ENCODE measurements at regions not wholly inside any gene's neighbourhood (a gene's known extent, or its start where the extent isn't known, plus 50 kb on each side); places are given as distances from the start of the nearest gene placed in this dataset.
"Not testable (repeated sequence)": the region's sequence is repeated elsewhere in the genome, so short reads cannot be mapped to it uniquely, and the experiment has no call there.

DNA sequence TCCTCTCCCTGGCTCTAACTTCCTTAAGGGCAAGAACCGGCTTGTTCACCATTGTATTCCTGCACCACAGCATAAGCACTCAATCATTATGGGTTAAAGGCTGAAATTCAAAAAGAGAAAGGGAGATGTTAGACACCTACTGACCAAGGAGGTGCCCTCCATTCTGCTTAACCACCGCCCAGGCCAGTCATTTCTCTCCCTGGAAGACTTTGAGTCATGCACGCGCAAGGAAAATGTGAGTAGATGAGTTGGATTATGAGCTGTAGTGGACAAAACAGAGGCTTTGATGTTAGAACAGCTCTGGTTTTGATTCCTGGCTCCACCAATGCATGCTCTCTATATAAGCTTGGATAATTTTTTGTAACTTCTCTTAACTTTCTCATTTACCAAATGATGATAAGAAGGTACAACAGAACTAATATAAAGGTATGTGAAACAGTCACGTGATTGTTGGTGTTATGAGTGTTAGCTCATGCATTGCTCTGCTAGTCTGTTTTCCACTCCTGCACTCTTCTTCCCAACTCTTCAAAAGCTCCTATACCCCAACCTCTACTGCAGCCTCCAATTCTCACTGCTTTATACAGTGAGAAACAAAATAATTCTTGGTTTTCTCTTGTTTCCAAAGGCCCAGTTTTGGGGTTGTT, 148.4 kb upstream of the ATP11B start:
- DNase-seq: peak; percentile 36

GRCh38 chr3:182650568-182651128, 142.7 kb upstream of the ATP11B start:
- no peak for DNase-seq

DNA sequence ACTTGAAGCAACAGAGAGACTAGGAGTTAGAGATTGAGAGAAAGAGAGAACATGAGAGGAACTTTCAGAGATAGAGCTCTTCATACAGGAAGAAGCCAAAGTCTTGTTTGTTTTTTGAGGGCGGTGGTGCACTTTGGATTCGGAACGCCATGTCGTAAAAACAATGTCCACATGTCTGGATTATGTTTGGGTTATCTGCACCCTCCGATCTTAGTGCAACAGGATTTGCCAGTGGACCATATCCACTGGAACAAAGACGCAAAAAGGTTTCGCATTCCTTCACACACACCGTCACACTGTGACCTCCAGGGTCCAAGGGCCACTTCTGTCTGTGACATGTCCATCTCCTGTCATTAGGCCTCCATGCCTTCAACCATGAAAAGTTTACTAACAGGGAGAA, 141.8 kb upstream of the ATP11B start:
- DNase-seq: no peak

GRCh38 chr3:182653065-182653464, 140.2 kb upstream of the ATP11B start:
- DNase-seq: not testable (repeated sequence)

GRCh38 chr3:182668541-182668940, 124.8 kb upstream of the ATP11B start:
- no peak for DNase-seq

- no peak for DNase-seq
Observed at GRCh38 chr3:182668974-182669373, 124.3 kb upstream of the ATP11B start.

GRCh38 chr3:182671541-182671940, 121.8 kb upstream of the ATP11B start:
- DNase-seq: no peak

DNA sequence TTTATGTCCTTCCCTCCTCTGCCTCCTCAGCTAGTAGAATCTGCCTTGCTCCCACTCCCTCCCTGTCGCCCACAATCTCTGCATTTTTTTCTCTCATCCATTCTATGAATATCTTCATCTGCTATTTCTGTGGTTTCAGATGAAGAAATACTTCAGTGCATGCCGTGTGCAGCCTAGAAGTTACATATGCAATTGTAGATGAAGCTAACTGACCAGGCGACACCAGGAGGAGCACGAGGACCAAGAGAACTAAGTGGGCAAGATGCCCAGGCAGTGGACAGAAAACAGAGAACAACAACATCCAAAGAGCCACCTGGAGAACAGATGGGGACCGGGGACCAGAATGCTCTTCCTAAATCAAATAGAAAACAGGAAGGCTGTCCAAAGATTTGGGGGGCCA, 121.4 kb upstream of the ATP11B start:
- no peak for DNase-seq

- DNase-seq: no peak
Observed at GRCh38 chr3:182673336-182673735, 120.0 kb upstream of the ATP11B start.

GRCh38 chr3:182682263-182683241, 110.8 kb upstream of the ATP11B start:
- DNase-seq: peak; percentile 13

- peak; percentile 71 for DNase-seq
Observed at GRCh38 chr3:182683453-182683852, 109.9 kb upstream of the ATP11B start.

DNA sequence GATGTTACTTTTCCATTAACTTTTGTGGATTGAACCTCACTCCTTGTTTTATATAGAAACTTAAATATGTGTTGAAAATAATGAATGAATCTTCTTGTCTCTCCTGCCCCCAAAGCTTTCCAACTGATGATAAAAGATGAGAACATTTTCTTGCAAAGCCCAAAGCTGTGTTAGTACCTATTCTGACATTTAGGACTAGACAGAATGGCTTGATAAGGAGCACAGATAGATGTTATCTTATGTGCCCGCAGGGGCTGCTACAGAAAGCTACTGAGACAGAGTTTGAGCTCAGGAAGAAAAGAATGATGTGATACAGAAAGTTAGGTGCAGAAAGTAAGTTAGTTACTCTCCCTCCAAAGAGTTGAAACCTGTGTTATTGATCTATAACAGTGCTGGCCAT, 109.4 kb upstream of the ATP11B start:
- no peak for DNase-seq

DNA sequence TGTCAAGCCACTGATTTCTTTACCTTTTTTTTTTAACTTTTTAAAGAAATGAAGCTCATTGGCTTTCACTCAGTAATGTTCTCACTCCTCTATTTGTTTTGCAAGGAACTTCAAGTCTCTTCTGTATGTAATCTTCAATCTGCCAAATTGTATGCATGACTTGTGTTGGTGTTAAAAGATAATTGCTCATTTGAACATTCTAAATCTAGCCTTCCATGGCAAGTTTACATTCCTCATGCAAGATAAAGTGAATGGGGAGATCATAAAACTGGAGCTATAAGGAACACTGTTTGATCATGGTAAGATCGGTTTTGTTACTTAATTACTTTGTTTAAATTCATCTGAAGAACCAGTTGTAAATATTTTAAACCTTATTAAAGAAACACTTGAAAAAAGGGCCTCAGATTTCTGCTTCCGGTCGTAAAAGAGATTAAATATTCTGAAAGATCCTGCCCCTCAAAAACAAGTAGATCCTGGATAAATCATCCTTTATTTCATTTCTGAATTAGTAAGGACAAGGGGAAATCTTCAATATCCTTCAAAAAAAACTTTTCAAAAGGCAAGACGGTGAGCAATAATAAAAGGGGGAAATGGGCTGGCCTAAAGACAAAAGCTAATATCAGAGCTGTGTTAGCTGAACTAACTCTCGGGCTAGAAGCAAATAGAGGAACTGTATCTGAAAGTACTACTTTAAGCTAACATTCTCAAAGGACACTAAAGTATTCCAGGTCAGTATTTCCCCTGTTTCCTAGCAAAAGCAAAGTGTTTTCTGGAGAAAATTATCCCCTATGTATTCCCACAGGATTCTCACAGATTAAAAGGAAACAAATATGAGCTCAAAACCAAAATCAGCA, 107.0 kb upstream of the ATP11B start:
- DNase-seq: no peak

DNA sequence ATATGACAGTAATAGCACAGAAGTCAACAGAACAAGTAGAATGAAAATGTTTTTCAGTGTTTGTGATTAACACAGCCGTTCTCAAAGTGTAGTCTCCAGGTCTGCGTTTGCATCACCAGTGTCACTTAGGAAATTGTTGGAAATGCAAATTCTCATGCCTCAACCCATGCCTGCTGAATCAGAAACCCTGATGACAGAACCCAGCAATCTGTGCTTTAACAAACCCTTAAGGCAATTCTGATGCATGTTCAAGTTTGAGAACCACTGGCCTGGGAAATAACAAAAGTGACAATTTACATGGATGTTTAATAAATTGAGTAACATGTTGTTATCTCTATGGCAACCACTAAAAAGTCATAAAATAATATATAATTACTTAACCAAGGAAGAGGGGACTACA, 103.1 kb upstream of the ATP11B start:
- DNase-seq: no peak

- no peak for DNase-seq
Observed at GRCh38 chr3:182692021-182692420, 101.3 kb upstream of the ATP11B start.

DNA sequence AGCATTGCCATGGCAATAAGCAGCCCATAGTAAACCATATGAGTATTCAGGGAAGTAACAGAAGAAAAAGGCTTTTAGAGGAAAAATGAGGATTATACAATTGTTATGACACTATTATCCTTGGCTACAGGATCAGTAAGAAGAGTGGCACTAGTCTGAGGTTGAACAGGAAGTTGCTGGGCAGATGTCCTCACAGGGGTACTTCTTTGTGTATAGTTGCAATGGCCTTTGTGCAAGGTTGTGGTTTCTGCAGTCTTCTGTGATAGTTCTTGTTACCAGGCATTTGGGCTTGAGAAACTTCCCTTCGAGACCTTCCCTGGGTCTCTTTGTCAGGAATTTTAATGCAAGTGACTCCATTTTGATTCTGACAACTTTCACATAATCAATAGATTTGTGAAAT, 100.6 kb upstream of the ATP11B start:
- DNase-seq: no peak

- no peak for DNase-seq
Observed at GRCh38 chr3:182693723-182694122, 99.6 kb upstream of the ATP11B start.

DNA sequence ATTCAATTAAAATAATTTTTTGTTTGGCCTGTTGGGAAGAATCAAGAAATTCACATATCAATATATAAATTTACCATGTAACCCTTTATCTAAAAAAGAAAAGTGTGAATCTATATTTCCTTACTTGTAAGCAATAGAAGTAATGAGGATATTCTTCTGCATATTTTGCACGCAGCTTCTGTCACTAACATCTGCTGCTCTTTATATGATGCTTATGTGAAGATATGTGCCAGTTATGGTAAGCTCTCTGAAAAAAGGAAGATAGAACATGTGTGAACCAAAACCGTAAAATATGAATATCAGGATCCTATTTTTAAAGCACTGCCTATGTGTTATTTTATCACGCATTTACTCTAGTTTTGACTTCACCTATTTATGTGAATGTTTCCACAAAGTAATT, 96.4 kb upstream of the ATP11B start:
- no peak for DNase-seq

DNA sequence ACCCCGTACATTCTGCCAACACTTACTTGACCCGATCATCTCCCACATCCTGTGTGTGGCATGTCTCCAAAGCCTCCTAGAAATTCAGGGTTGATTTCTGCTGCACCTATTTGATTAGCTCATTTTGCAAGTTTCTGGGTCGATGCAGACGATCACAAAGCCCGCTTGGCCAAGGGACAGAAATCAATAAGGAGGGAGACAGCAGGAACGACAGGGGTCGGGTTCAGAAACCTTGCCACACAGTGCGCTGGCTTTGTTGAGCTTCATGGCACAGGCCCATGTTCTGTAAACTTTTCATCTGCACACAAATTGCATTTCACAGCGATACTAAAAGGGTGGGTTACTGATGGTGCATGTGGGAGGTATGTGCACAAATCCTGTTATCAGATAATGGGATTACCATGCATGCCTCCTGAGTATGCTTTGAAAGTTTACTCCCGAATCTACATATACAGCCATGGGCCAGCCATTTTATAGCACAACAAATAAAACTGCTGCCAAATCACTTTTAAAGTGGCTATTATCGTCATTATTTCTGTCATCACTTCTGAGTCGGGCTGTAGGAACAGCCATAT, 95.9 kb upstream of the ATP11B start:
- peak; percentile 83 for DNase-seq

- DNase-seq: no peak
Observed at GRCh38 chr3:182698078-182698477, 95.2 kb upstream of the ATP11B start.

GRCh38 chr3:182699550-182700170, 93.6 kb upstream of the ATP11B start:
- DNase-seq: no peak

- no peak for DNase-seq
Observed at GRCh38 chr3:182702216-182702615, 91.1 kb upstream of the ATP11B start.
